Mammary epithelial cell (primary cell): ENCODE measurements at regions not wholly inside any gene's neighbourhood (a gene's known extent, or its start where the extent isn't known, plus 50 kb on each side); places are given as distances from the start of the nearest gene placed in this dataset.

Experiments
- EZH2 ChIP-seq: IDR thresholded peaks from 2 replicates; pipeline ENCODE4 v1.6.1; 2012; ENCODE audit warnings: low read length, inconsistent platforms, borderline replicate concordance
- TF ChIP-seq, protein P1 (sequence below), 2 donors: IDR thresholded peaks in 1 of 2; conservative IDR thresholded peaks in 1 of 2; 2 replicates each; pipeline ENCODE4 v1.5.1; 2011 to 2012; ENCODE audit warnings: inconsistent platforms in 2 of 2, low read length in 2 of 2, mild to moderate bottlenecking in 2 of 2, control low read depth in 1 of 2, low read depth in 1 of 2; ENCODE audit not compliant: insufficient read depth in 1 of 2; ENCODE audit errors: extremely low read depth in 1 of 2

DNA sequence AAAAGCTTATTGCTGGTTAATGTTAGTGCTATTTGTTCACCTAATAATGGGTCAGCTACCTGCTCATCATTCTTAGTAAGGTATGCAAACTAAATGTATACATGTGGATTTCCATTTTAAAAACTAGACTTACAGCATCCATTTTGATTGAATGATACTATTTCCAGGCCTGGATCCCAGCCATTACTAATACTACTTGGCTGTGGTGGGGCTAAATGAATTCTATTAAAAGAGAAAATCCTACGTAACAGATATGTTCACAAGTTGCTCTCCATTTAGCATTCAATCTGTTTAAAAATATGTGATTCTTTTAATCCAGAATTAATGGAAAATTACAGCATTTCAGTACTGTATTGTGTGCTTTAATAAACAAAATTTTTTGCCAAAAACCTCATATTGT is 169.4 kb upstream of the MIR17HG start:
- TF ChIP-seq, protein P1, sequence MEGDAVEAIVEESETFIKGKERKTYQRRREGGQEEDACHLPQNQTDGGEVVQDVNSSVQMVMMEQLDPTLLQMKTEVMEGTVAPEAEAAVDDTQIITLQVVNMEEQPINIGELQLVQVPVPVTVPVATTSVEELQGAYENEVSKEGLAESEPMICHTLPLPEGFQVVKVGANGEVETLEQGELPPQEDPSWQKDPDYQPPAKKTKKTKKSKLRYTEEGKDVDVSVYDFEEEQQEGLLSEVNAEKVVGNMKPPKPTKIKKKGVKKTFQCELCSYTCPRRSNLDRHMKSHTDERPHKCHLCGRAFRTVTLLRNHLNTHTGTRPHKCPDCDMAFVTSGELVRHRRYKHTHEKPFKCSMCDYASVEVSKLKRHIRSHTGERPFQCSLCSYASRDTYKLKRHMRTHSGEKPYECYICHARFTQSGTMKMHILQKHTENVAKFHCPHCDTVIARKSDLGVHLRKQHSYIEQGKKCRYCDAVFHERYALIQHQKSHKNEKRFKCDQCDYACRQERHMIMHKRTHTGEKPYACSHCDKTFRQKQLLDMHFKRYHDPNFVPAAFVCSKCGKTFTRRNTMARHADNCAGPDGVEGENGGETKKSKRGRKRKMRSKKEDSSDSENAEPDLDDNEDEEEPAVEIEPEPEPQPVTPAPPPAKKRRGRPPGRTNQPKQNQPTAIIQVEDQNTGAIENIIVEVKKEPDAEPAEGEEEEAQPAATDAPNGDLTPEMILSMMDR (conservative IDR thresholded peaks at IDR 0.05 in 1 of 2, IDR thresholded peaks at IDR 0.05 in 1 of 2; ENCODE audit: extremely low read depth in 1 of 2, insufficient read depth in 1 of 2, low read depth in 1 of 2, low read length in 2 of 2), result no peak
- TF ChIP-seq EZH2, result no peak
